ENCODE measurements at regions not wholly inside any gene's neighbourhood (a gene's known extent, or its start where the extent isn't known, plus 50 kb on each side); places are given as distances from the start of the nearest gene placed in this dataset.
"Not testable (repeated sequence)": the region's sequence is repeated elsewhere in the genome, so short reads cannot be mapped to it uniquely, and the experiment has no call there.

- DNase-seq (ENCODE audit: low read depth), result no peak
These were observed 275.9 kb upstream of the NR2F2 start for GRCh38 chr15:96054621-96055020.

GRCh38 chr15:96058103-96058851, 272.2 kb upstream of the NR2F2 start:
- no peak for DNase-seq (ENCODE audit: low read depth)

GRCh38 chr15:96058852-96059103, 271.7 kb upstream of the NR2F2 start:
- not testable (repeated sequence) for DNase-seq (ENCODE audit: low read depth)

- not testable (repeated sequence) for DNase-seq (ENCODE audit: low read depth)
These were observed 269.9 kb upstream of the NR2F2 start for GRCh38 chr15:96060591-96060990.

GRCh38 chr15:96064351-96064756, 266.1 kb upstream of the NR2F2 start:
- DNase-seq (ENCODE audit: low read depth), result no peak

GRCh38 chr15:96066126-96066525, 264.4 kb upstream of the NR2F2 start:
- no peak for DNase-seq (ENCODE audit: low read depth)

- DNase-seq (ENCODE audit: low read depth), result no peak
These were observed 263.5 kb upstream of the NR2F2 start for GRCh38 chr15:96066852-96067495.

GRCh38 chr15:96067677-96068076, 262.8 kb upstream of the NR2F2 start:
- DNase-seq (ENCODE audit: low read depth), result no peak

GRCh38 chr15:96068897-96069296, 261.6 kb upstream of the NR2F2 start:
- DNase-seq (ENCODE audit: low read depth), result no peak

- DNase-seq (ENCODE audit: low read depth), result no peak
These were observed 259.9 kb upstream of the NR2F2 start for GRCh38 chr15:96070636-96071035.

- no peak for DNase-seq (ENCODE audit: low read depth)
These were observed 257.7 kb upstream of the NR2F2 start for GRCh38 chr15:96072821-96073220.

- no peak for DNase-seq (ENCODE audit: low read depth)
These were observed 256.6 kb upstream of the NR2F2 start for GRCh38 chr15:96073908-96074307.

GRCh38 chr15:96075895-96076294, 254.6 kb upstream of the NR2F2 start:
- no peak for DNase-seq (ENCODE audit: low read depth)

- no peak for DNase-seq (ENCODE audit: low read depth)
These were observed 254.2 kb upstream of the NR2F2 start for GRCh38 chr15:96076350-96076749.

- no peak for DNase-seq (ENCODE audit: low read depth)
These were observed 251.5 kb upstream of the NR2F2 start for GRCh38 chr15:96079041-96079440.

- DNase-seq (ENCODE audit: low read depth), result no peak
These were observed 250.6 kb upstream of the NR2F2 start for GRCh38 chr15:96079882-96080281.

GRCh38 chr15:96086164-96086563, 244.3 kb upstream of the NR2F2 start:
- DNase-seq (ENCODE audit: low read depth), result no peak

- no peak for DNase-seq (ENCODE audit: low read depth)
These were observed 243.2 kb upstream of the NR2F2 start for GRCh38 chr15:96087180-96087884.

- DNase-seq (ENCODE audit: low read depth), result no peak
These were observed 241.8 kb upstream of the NR2F2 start for GRCh38 chr15:96088650-96089049.

GRCh38 chr15:96089405-96090058, 241.0 kb upstream of the NR2F2 start:
- DNase-seq (ENCODE audit: low read depth), result no peak

- no peak for DNase-seq (ENCODE audit: low read depth)
These were observed 238.3 kb upstream of the NR2F2 start for GRCh38 chr15:96092186-96092585.

- DNase-seq (ENCODE audit: low read depth), result no peak
These were observed 237.4 kb upstream of the NR2F2 start for GRCh38 chr15:96093063-96093462.

GRCh38 chr15:96097661-96098060, 232.8 kb upstream of the NR2F2 start:
- DNase-seq (ENCODE audit: low read depth), result no peak

All from T-helper 22 cell (primary cell).